Panc1 (cell line): ENCODE measurements at regions not wholly inside any gene's neighbourhood (a gene's known extent, or its start where the extent isn't known, plus 50 kb on each side); places are given as distances from the start of the nearest gene placed in this dataset.

Experiments
- ATAC-seq: fragments of 200-7000 bp; cut with Tn5 transposase; 2 replicates; pipeline ENCODE4 v1.9.1; 2020; ENCODE audit warnings: mild to moderate bottlenecking, moderate library complexity
- BruUV-seq: library from RNA; stranded (reverse); fragments of 400-500 nt; replicated peaks from 2 replicates; lab custom pipeline; 2021; lab: Mats Ljungman, UMichigan
- CTCF ChIA-PET: fragments of 300-600 bp; sonication (Branson Sonifier 250); formaldehyde crosslinking; loops from one replicate; lab custom pipeline; 2022; ENCODE audit warnings: antibody characterized with exemption; lab: Charles Lee
- POLR2A ChIA-PET: fragments of 300-600 bp; sonication (Branson Sonifier 250); formaldehyde crosslinking; loops from one replicate; lab custom pipeline; 2022; ENCODE audit warnings: antibody characterized with exemption; lab: Charles Lee
- DNase-seq: peaks from one replicate; pipeline ENCODE4 v3.0.0-alpha.2; 2010; ENCODE audit warnings: low read depth, low spot score
- H3K27ac ChIP-seq: 2 replicates; pipeline ENCODE4 v1.5.1; 2011; ENCODE audit warnings: mild to moderate bottlenecking, low read length, inconsistent platforms
- H3K27me3 ChIP-seq: fragments of 200-500 bp; sonication (Bioruptor generic); 2 replicates; pipeline ENCODE4 v1.6.0; 2014; ENCODE audit warnings: low read length, inconsistent platforms; ENCODE audit not compliant: control insufficient read depth, insufficient read depth
- H3K36me3 ChIP-seq: fragments of 200-500 bp; sonication (Bioruptor generic); 2 replicates; pipeline ENCODE4 v1.5.1; 2014; ENCODE audit warnings: inconsistent platforms, mild to moderate bottlenecking, low read length, moderate library complexity; ENCODE audit not compliant: control insufficient read depth, insufficient read depth
- H3K4me1 ChIP-seq: 2 replicates; pipeline ENCODE4 v1.5.1; 2011; ENCODE audit warnings: inconsistent platforms, mild to moderate bottlenecking, low read length, moderate library complexity; ENCODE audit not compliant: control insufficient read depth, insufficient read depth
- H3K4me3 ChIP-seq, 2 experiments: 2 replicates each; pipeline ENCODE4 v1.5.1; 2011 to 2012; ENCODE audit warnings: low read depth in 2 of 2, low read length in 2 of 2, mild to moderate bottlenecking in 2 of 2, inconsistent platforms in 1 of 2, moderate library complexity in 1 of 2
- H3K9me3 ChIP-seq: fragments of 200-500 bp; sonication (Bioruptor generic); 2 replicates; pipeline ENCODE4 v1.5.1; 2014; ENCODE audit warnings: low read depth, mild to moderate bottlenecking, inconsistent platforms, low read length, moderate library complexity; ENCODE audit not compliant: control insufficient read depth, insufficient read depth
- POLR2AphosphoS5 ChIP-seq: IDR thresholded peaks from 2 replicates; pipeline ENCODE4 v1.6.1; 2012; ENCODE audit warnings: mild to moderate bottlenecking, low read depth, low read length, moderate library complexity
- SIN3A ChIP-seq: IDR thresholded peaks from 2 replicates; pipeline ENCODE4 v1.6.1; 2012; ENCODE audit warnings: low read depth, mild to moderate bottlenecking, low read length, moderate library complexity, borderline replicate concordance; ENCODE audit not compliant: insufficient read depth
- TCF7L2 ChIP-seq: IDR thresholded peaks from 2 replicates; pipeline ENCODE4 v1.6.1; 2011; ENCODE audit warnings: mild to moderate bottlenecking, low read depth, low read length, inconsistent platforms
- in situ Hi-C: cut with HindIII; loops from 2 replicates; pipeline ENCODE4 v1.10.0; 2016; ENCODE audit warnings: low sequenced_read_pairs, low pct_unique_long_range_greater_than_20kb
- intact Hi-C: fragments of 100-400 bp; cut with micrococcal nuclease; formaldehyde crosslinking; loops from one replicate; pipeline ENCODE4 v1.10.0; 2022; ENCODE audit not compliant: unreplicated experiment
- TF ChIP-seq, protein P1 (sequence below): fragments of 450-650 bp; IDR thresholded peaks from 2 replicates; pipeline ENCODE4 v1.5.1; 2017; ENCODE audit warnings: mild to moderate bottlenecking
- TF ChIP-seq, protein P2 (sequence below), 2 experiments: IDR thresholded peaks; 2 replicates each; pipeline ENCODE4 v1.6.1; 2011 to 2012; ENCODE audit warnings: low read depth in 2 of 2, control low read depth in 1 of 2, low read length in 1 of 2, mild to moderate bottlenecking in 1 of 2, moderate library complexity in 1 of 2; ENCODE audit not compliant: insufficient read depth in 1 of 2

DNA sequence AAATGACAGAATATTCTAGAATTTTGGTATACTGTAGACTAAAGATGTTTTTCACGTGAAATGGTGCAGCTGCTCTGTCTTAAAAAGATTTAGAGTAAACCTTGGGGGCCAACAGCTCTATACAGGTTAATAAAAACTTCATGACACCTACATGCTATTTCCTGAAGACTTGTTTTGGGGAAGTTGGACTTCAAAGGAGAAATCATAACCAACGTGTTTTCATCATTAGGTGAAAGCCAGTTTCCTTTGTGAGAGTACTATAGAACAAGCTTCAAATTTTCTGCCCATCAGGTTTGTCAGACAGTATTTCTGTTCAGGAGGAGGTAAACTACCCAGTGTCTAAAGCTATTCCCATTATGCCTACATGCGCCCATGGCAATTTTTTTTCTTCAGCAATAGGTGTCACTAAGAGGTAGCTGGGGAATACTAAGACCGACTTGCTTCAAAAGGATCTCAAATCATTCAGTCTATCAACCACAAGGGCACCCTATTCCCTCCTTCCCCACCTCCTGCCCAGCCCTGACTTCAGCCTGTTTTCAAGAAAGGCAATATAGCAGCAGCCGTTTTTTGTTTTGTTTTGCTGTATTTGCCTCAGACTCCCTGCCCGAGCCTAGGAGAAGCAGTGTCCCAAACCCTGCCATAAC is 237.3 kb upstream of the SP8 start:
- POLR2A ChIA-PET = no interaction called here
- no peak for TF ChIP-seq POLR2AphosphoS5
- TF ChIP-seq, protein P1, sequence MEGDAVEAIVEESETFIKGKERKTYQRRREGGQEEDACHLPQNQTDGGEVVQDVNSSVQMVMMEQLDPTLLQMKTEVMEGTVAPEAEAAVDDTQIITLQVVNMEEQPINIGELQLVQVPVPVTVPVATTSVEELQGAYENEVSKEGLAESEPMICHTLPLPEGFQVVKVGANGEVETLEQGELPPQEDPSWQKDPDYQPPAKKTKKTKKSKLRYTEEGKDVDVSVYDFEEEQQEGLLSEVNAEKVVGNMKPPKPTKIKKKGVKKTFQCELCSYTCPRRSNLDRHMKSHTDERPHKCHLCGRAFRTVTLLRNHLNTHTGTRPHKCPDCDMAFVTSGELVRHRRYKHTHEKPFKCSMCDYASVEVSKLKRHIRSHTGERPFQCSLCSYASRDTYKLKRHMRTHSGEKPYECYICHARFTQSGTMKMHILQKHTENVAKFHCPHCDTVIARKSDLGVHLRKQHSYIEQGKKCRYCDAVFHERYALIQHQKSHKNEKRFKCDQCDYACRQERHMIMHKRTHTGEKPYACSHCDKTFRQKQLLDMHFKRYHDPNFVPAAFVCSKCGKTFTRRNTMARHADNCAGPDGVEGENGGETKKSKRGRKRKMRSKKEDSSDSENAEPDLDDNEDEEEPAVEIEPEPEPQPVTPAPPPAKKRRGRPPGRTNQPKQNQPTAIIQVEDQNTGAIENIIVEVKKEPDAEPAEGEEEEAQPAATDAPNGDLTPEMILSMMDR = no peak
- no peak for TF ChIP-seq SIN3A
- no peak for TF ChIP-seq TCF7L2
- TF ChIP-seq, protein P2, sequence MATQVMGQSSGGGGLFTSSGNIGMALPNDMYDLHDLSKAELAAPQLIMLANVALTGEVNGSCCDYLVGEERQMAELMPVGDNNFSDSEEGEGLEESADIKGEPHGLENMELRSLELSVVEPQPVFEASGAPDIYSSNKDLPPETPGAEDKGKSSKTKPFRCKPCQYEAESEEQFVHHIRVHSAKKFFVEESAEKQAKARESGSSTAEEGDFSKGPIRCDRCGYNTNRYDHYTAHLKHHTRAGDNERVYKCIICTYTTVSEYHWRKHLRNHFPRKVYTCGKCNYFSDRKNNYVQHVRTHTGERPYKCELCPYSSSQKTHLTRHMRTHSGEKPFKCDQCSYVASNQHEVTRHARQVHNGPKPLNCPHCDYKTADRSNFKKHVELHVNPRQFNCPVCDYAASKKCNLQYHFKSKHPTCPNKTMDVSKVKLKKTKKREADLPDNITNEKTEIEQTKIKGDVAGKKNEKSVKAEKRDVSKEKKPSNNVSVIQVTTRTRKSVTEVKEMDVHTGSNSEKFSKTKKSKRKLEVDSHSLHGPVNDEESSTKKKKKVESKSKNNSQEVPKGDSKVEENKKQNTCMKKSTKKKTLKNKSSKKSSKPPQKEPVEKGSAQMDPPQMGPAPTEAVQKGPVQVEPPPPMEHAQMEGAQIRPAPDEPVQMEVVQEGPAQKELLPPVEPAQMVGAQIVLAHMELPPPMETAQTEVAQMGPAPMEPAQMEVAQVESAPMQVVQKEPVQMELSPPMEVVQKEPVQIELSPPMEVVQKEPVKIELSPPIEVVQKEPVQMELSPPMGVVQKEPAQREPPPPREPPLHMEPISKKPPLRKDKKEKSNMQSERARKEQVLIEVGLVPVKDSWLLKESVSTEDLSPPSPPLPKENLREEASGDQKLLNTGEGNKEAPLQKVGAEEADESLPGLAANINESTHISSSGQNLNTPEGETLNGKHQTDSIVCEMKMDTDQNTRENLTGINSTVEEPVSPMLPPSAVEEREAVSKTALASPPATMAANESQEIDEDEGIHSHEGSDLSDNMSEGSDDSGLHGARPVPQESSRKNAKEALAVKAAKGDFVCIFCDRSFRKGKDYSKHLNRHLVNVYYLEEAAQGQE (IDR thresholded peaks at IDR 0.05; ENCODE audit: insufficient read depth in 1 of 2, low read depth in 2 of 2, low read length in 1 of 2) = no peak
- Histone ChIP-seq H3K36me3 (no peaks in the 10 kb centered on the region), H3K27me3 (no peaks in the 10 kb centered on the region), H3K4me1 (no peaks in the 10 kb centered on the region), H3K9me3 (0 out of 2 replicates have a peak, but pooled peaks cover 2% of the 10 kb centered on the region), H3K4me3 (no peak overlapping the region), H3K27ac (no peak overlapping the region)
- no TSS peak for BruUV-seq
- CTCF ChIA-PET = no interaction called here
- intact Hi-C loops = no loop called here
- ATAC-seq (no peak), DNase-seq (no peak)
- in situ Hi-C loops = no loop called here

DNA sequence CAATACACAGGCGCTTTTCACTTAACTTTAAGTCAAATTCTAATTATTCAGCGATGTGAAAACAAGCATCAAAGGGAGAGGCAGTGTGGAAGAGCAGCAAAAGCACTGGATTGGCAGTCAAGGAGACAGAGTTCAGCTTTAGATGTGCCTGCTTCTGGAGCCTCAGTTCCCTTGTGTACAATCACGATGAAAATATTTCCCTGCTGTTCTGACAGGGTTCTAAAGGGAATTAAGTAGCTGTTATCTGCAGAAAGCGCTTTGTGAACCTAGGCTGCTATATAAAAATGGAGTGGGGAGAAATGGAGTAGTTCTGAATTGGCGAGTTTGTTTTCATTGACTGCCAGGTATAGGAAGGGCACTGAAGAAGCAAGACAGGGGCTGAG is 237.8 kb upstream of the SP8 start:
- Histone ChIP-seq H3K36me3 (no peaks in the 10 kb centered on the region), H3K4me3 (no peak overlapping the region), H3K27ac (no peak overlapping the region), H3K9me3 (no peaks in the 10 kb centered on the region), H3K4me1 (no peaks in the 10 kb centered on the region), H3K27me3 (no peaks in the 10 kb centered on the region)
- POLR2A ChIA-PET = no interaction called here
- in situ Hi-C loops = no loop called here
- no TSS peak for BruUV-seq
- no peak for TF ChIP-seq SIN3A
- TF ChIP-seq, protein P1 = no peak
- TF ChIP-seq TCF7L2 = no peak
- TF ChIP-seq, protein P2 (IDR thresholded peaks at IDR 0.05; ENCODE audit: insufficient read depth in 1 of 2, low read depth in 2 of 2, low read length in 1 of 2) = no peak
- no peak for TF ChIP-seq POLR2AphosphoS5
- ATAC-seq (no peak), DNase-seq (no peak)
- CTCF ChIA-PET = no interaction called here
- intact Hi-C loops = no loop called here
